ENCODE measurements at regions not wholly inside any gene's neighbourhood (a gene's known extent, or its start where the extent isn't known, plus 50 kb on each side); places are given as distances from the start of the nearest gene placed in this dataset.
"Not testable (repeated sequence)": the region's sequence is repeated elsewhere in the genome, so short reads cannot be mapped to it uniquely, and the experiment has no call there.

DNA sequence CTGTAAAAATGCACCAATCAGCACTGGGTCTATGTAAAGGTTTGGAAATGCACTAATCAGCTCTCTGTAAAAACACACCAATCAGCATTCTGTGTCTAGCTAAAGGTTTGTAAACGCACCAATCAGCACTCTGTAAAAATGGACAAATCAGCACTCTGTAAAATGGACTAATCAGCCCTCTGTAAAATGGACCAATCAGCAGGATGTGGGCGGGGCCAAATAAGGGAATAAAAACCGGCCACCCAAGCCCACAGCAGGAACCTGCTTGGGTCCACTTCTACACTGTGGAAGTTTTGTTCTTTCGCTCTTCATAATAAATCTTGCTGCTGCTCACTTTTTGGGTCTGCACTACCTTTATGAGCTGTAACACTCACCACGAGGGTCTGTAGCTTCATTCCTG is 101.0 kb downstream of the SMC2 start:
- not testable (repeated sequence) for H3K27me3 ChIP-seq (ENCODE audit: insufficient read depth, low read length); H3K9ac ChIP-seq (ENCODE audit: low read depth, low read length); H3K27ac ChIP-seq (ENCODE audit: low read depth, low read length); H3K9me3 ChIP-seq (ENCODE audit: insufficient read depth, low read depth, low read length); H3K36me3 ChIP-seq (ENCODE audit: insufficient read depth, low read length); H3K4me3 ChIP-seq (ENCODE audit: low read length); H3K4me1 ChIP-seq (ENCODE audit: insufficient read depth, low read length)
- 93% methylated on average over 5 of the region's 5 CpGs for WGBS

DNA sequence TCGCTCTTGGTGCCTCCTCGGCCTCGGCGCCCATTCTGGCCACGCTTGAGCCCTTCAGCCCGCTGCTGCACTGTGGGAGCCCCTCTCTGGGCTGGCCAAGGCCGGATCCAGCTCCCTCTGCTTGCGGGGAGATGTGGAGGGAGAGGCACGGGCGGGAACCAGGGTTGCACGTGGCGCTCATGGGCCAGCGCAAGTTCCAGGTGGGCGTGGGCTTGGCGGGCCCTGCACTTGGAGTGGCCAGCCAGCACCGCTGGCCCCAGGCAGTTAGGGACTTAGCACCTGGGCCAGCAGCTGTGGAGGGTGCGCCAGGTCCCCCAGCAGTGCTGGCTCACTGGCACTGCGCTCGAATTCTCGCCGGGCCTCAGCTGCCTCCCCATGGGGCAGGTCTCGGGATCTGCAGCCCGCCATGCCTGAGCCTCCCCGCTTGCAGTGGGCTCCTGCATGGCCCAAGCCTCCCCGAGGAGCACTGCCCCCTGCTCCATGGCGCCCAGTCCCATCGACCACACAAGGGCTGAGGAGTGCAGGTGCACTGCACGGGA is 106.4 kb downstream of the SMC2 start:
- 93% methylated on average over 28 of the region's 28 CpGs for WGBS
- Histone ChIP-seq H3K27me3 (ENCODE audit: insufficient read depth, low read length) (no peaks in the 10 kb centered on the region), H3K9me3 (ENCODE audit: insufficient read depth, low read depth, low read length) (peaks cover 15% of the 10 kb centered on the region), H3K9ac (ENCODE audit: low read depth, low read length) (no peak overlapping the region), H3K4me1 (ENCODE audit: insufficient read depth, low read length) (no peaks in the 10 kb centered on the region), H3K36me3 (ENCODE audit: insufficient read depth, low read length) (no peaks in the 10 kb centered on the region), H3K27ac (ENCODE audit: low read depth, low read length) (no peak overlapping the region), H3K4me3 (ENCODE audit: low read length) (no peak overlapping the region)

DNA sequence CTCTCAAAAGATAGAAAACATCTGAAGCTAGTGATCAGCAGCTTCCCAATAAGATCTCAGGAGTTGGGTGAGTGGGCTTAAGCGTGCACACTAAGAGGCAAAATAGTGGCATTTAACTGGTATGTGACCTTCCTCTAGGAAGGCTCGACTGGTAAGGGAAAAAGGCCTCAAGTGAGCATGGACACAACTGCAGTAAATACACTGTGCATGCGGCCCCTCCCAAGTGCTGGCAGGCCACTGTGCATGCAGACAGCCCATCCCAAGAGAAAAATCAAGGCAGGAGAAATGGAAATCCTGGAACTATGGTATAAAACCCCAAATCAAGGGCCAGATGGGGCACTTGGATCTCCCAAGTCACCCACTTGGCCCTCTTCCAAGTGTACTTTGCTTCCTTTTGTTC is 112.7 kb downstream of the SMC2 start:
- H3K9ac ChIP-seq (ENCODE audit: low read depth, low read length) = no peak overlapping the region
- no peaks in the 10 kb centered on the region for H3K9me3 ChIP-seq (ENCODE audit: insufficient read depth, low read depth, low read length)
- 98% methylated on average over 3 of the region's 3 CpGs for WGBS
- no peaks in the 10 kb centered on the region for H3K36me3 ChIP-seq (ENCODE audit: insufficient read depth, low read length)
- H3K27ac ChIP-seq (ENCODE audit: low read depth, low read length) = no peak overlapping the region
- no peaks in the 10 kb centered on the region for H3K4me1 ChIP-seq (ENCODE audit: insufficient read depth, low read length)
- no peaks in the 10 kb centered on the region for H3K27me3 ChIP-seq (ENCODE audit: insufficient read depth, low read length)
- H3K4me3 ChIP-seq (ENCODE audit: low read length) = no peak overlapping the region

DNA sequence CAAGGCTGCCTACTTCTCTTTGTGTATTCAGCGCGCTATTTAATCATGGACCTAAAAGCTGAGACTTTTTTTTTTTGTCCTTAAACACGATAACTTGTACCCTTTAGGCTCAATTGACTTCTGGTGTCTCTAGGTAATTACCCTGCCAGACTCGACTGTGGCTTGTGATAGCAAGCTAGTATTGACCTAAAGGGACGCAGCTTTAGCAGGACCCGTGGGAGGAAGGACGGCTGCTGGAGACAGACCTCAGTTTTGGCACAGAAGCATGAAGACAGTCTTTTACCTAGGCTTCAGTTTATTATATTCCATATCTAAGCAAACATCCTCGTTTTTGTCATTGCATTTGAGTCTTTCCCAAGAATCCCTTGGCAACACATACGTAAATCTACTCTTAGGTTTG is 115.3 kb downstream of the SMC2 start:
- WGBS = 91% methylated on average over 9 of the region's 9 CpGs
- Histone ChIP-seq H3K27me3 (ENCODE audit: insufficient read depth, low read length) (no peaks in the 10 kb centered on the region), H3K9ac (ENCODE audit: low read depth, low read length) (no peak overlapping the region), H3K27ac (ENCODE audit: low read depth, low read length) (no peak overlapping the region), H3K4me1 (ENCODE audit: insufficient read depth, low read length) (no peaks in the 10 kb centered on the region), H3K36me3 (ENCODE audit: insufficient read depth, low read length) (no peaks in the 10 kb centered on the region), H3K4me3 (ENCODE audit: low read length) (no peak overlapping the region), H3K9me3 (ENCODE audit: insufficient read depth, low read depth, low read length) (no peaks in the 10 kb centered on the region)

DNA sequence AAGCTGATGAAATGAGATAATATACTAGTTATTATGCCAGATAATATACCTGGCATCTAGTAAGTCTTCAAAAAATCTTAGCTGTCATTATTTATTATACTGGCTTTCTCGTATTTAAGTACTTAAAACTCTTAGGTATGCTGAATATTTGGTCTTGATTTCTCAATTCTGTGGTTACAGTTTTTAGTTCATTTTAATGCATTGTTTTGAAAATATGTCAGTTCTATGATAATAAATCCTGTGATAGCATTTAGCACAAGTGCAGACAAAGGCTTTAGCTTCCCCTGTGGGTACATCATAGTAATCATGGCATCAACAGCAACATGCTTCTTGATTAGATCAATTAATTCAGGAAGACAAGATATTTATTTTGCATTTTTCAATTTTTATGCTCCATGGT is 133.0 kb downstream of the SMC2 start:
- H3K9ac ChIP-seq (ENCODE audit: low read depth, low read length) = no peak overlapping the region
- 86% methylated on average over 1 of the region's 1 CpG for WGBS
- H3K27ac ChIP-seq (ENCODE audit: low read depth, low read length) = no peak overlapping the region
- H3K4me1 ChIP-seq (ENCODE audit: insufficient read depth, low read length) = no peaks in the 10 kb centered on the region
- no peaks in the 10 kb centered on the region for H3K9me3 ChIP-seq (ENCODE audit: insufficient read depth, low read depth, low read length)
- H3K4me3 ChIP-seq (ENCODE audit: low read length) = no peak overlapping the region
- H3K36me3 ChIP-seq (ENCODE audit: insufficient read depth, low read length) = no peaks in the 10 kb centered on the region
- no peaks in the 10 kb centered on the region for H3K27me3 ChIP-seq (ENCODE audit: insufficient read depth, low read length)

DNA sequence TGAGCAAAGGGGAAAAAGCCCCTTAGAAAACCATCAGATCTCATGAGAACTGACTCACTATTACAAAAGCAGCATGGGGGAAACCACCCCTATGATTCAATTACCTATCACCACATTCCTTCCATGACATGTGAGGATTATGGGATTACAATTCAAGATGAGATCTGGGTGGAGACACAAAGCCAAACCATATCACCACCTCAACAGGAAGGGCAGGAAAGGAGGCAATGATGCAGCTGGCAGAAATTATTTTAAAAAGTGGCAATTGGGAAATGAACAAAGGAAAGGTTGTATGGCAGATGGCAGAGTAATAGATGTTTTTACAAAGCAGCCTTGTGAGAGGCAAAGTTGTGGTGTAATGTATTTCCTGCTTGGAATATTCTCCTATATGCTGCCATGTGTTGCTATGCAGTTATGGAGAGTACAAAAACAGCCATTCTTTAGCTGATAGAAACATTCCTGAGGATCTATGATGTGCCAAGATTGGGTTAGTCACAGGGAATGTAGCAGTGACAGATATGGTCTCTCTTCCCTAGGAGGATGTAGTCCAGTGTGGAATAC is 138.8 kb downstream of the SMC2 start:
- Histone ChIP-seq H3K4me1 (ENCODE audit: insufficient read depth, low read length) (no peaks in the 10 kb centered on the region), H3K4me3 (ENCODE audit: low read length) (no peak overlapping the region), H3K27me3 (ENCODE audit: insufficient read depth, low read length) (no peaks in the 10 kb centered on the region), H3K36me3 (ENCODE audit: insufficient read depth, low read length) (no peaks in the 10 kb centered on the region), H3K9ac (ENCODE audit: low read depth, low read length) (no peak overlapping the region), H3K9me3 (ENCODE audit: insufficient read depth, low read depth, low read length) (peaks cover 11% of the 10 kb centered on the region), H3K27ac (ENCODE audit: low read depth, low read length) (no peak overlapping the region)

DNA sequence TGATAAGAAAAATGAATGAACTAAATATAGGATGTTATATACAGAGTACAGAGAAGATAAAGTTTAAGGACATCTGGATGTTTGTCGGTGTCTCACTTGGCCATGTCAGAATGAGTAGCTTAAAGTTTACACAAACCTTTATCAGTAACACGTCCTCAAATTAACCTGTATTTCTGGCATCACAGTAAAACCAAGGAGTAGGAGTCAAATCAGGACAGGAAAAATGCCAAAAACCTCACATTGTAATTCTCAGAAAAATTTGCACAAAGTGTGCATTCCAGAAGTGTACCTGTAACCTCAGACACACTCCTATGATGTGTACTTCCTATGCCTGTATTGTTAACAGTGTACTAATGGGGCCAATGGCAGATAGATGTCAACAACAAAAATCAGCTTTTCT is 139.3 kb downstream of the SMC2 start:
- Histone ChIP-seq H3K4me1 (ENCODE audit: insufficient read depth, low read length) (no peaks in the 10 kb centered on the region), H3K27me3 (ENCODE audit: insufficient read depth, low read length) (no peaks in the 10 kb centered on the region), H3K9me3 (ENCODE audit: insufficient read depth, low read depth, low read length) (peaks cover 11% of the 10 kb centered on the region), H3K9ac (ENCODE audit: low read depth, low read length) (no peak overlapping the region), H3K4me3 (ENCODE audit: low read length) (no peak overlapping the region), H3K27ac (ENCODE audit: low read depth, low read length) (no peak overlapping the region), H3K36me3 (ENCODE audit: insufficient read depth, low read length) (no peaks in the 10 kb centered on the region)
- 98% methylated on average over 2 of the region's 2 CpGs for WGBS

DNA sequence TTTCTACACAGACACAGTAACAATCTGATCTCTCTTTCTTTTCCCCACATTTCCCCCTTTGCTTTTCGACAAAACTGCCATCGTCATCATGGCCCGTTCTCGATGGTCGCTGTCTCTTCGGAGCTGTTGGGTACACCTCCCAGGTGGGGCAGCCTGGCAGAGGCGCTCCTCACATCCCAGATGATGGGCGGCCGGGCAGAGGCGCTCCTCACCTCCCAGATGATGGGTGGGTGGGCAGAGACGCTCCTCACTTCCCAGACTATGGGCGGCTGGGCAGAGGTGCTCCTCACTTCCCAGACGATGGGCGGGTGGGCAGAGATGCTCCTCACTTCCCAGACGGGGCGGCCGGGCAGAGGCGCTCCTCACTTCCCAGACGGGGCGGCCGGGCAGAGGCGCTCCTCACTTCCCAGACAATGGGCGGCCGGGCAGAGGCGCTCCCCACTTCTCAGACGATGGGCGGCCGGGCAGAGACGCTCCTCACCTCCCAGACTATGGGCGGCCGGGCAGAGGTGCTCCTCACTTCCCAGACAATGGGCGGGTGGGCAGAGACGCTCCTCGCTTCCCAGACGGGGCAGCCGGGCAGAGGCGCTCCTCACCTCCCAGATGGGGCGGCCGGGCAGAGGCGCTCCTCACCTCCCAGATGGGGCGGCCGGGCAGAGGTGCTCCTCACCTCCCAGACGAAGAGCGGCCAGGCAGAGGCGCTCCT is 140.7 kb downstream of the SMC2 start:
- H3K36me3 ChIP-seq (ENCODE audit: insufficient read depth, low read length); H3K9ac ChIP-seq (ENCODE audit: low read depth, low read length); H3K4me1 ChIP-seq (ENCODE audit: insufficient read depth, low read length); H3K4me3 ChIP-seq (ENCODE audit: low read length); H3K27me3 ChIP-seq (ENCODE audit: insufficient read depth, low read length); H3K27ac ChIP-seq (ENCODE audit: low read depth, low read length): not testable (repeated sequence)
- 97% methylated on average over 45 of the region's 45 CpGs for WGBS
- H3K9me3 ChIP-seq (ENCODE audit: insufficient read depth, low read depth, low read length) = peaks cover 11% of the 10 kb centered on the region

DNA sequence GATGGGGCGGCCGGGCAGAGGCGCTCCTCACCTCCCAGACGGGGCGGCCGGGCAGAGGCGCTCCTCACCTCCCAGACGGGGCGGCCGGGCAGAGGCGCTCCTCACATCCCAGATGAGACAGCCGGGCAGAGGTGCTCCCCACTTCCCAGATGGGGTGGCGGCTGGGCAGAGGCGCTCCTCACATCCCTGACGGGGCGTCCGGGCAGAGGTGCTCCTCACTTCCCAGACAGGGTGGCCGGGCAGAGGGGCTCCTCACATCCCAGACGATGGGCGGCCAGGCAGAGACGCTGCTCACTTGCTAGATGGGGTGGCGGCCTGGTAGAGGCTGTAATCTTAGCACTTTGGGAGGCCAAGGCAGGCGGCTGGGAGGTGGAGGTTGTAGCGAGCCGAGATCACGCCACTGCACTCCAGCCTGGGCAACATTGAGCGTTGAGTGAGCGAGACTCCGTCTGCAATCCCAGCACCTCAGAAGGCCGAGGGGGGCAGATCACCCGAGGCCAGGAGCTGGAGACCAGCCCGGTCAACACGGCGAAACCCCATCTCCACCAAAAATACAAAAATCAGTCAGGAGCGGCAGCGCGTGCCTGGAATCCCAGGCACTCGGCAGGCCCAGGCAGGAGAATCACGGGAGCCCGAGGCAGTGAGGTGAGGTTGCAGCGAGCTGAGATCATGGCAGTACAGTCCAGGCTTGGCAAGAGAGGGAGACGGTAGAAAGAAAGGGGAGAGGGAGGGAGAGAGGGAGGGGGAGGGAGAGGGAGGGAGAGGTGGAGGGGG is 141.4 kb downstream of the SMC2 start:
- H3K9me3 ChIP-seq (ENCODE audit: insufficient read depth, low read depth, low read length) = peaks cover 11% of the 10 kb centered on the region
- not testable (repeated sequence) for H3K4me1 ChIP-seq (ENCODE audit: insufficient read depth, low read length)

DNA sequence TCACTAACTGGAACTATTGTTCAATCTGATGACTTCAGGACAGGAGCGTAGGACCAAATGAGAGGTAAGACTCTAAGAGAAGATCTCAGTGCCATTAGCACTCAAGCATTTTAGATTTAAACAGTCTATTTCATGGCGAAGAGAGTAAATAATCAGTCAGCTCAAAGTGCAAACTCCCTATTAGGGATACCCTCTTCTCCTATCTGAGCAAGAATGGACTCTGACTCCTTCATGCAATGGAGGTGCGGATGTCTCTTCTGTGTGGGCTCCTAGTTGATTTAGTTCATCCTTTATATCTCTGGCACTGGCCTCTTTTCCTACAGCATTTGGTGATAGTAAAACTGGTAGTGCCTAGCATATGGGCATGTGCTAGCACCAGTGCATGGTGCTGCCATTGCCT is 144.6 kb downstream of the SMC2 start:
- H3K27me3 ChIP-seq (ENCODE audit: insufficient read depth, low read length) = no peaks in the 10 kb centered on the region
- no peak overlapping the region for H3K4me3 ChIP-seq (ENCODE audit: low read length)
- no peak overlapping the region for H3K27ac ChIP-seq (ENCODE audit: low read depth, low read length)
- no peaks in the 10 kb centered on the region for H3K36me3 ChIP-seq (ENCODE audit: insufficient read depth, low read length)
- WGBS = 100% methylated on average over 2 of the region's 3 CpGs
- no peaks in the 10 kb centered on the region for H3K4me1 ChIP-seq (ENCODE audit: insufficient read depth, low read length)
- H3K9me3 ChIP-seq (ENCODE audit: insufficient read depth, low read depth, low read length) = peaks cover 11% of the 10 kb centered on the region
- no peak overlapping the region for H3K9ac ChIP-seq (ENCODE audit: low read depth, low read length)

More for the DNA sequence above, 141.4 kb downstream of the SMC2 start:
- H3K36me3 ChIP-seq (ENCODE audit: insufficient read depth, low read length); H3K27ac ChIP-seq (ENCODE audit: low read depth, low read length); H3K4me3 ChIP-seq (ENCODE audit: low read length); H3K27me3 ChIP-seq (ENCODE audit: insufficient read depth, low read length); H3K9ac ChIP-seq (ENCODE audit: low read depth, low read length): not testable (repeated sequence)
- WGBS = 98% methylated on average over 42 of the region's 42 CpGs

DNA sequence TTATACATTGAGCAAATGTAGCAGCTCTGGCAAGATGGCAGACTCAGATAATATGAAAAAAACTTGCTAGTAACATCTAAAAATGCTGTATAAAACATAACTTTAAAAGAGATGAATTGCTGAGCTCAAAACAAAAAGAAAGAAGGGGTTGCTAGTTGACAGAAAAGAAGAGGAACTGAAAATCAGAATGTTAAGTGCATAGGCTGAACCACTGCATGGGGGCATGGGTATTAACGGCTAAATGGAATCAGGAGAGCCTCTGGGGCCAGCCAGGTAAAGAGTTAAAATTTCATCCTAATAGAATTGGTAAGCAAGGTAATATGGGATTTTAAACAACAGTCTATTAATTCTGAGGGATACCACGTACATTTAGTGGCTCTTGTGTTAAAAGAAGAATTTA is 146.8 kb downstream of the SMC2 start:
- Histone ChIP-seq H3K27me3 (ENCODE audit: insufficient read depth, low read length) (no peaks in the 10 kb centered on the region), H3K36me3 (ENCODE audit: insufficient read depth, low read length) (no peaks in the 10 kb centered on the region), H3K27ac (ENCODE audit: low read depth, low read length) (no peak overlapping the region), H3K9me3 (ENCODE audit: insufficient read depth, low read depth, low read length) (peaks cover 11% of the 10 kb centered on the region), H3K9ac (ENCODE audit: low read depth, low read length) (no peak overlapping the region), H3K4me1 (ENCODE audit: insufficient read depth, low read length) (no peaks in the 10 kb centered on the region), H3K4me3 (ENCODE audit: low read length) (no peak overlapping the region)
- WGBS = 99% methylated on average over 2 of the region's 2 CpGs

Data from HUES64 (cell line).